ENCODE measurements at regions not wholly inside any gene's neighbourhood (a gene's known extent, or its start where the extent isn't known, plus 50 kb on each side); places are given as distances from the start of the nearest gene placed in this dataset.
"Not testable (repeated sequence)": the region's sequence is repeated elsewhere in the genome, so short reads cannot be mapped to it uniquely, and the experiment has no call there.

GRCh38 chr3:40939030-40939740 is 260.1 kb upstream of the CTNNB1 start:
- no peak for DNase-seq (ENCODE audit: low read depth, low spot score)

GRCh38 chr3:40939741-40940130 is 259.6 kb upstream of the CTNNB1 start:
- no peak for DNase-seq (ENCODE audit: low read depth, low spot score)

GRCh38 chr3:40940651-40941050 is 258.7 kb upstream of the CTNNB1 start:
- DNase-seq (ENCODE audit: low read depth, low spot score): no peak

- not testable (repeated sequence) for DNase-seq (ENCODE audit: low read depth, low spot score)
Measured at GRCh38 chr3:40947022-40947421, 252.3 kb upstream of the CTNNB1 start.

- DNase-seq (ENCODE audit: low read depth, low spot score): not testable (repeated sequence)
Measured at GRCh38 chr3:40949347-40949746, 250.0 kb upstream of the CTNNB1 start.

- DNase-seq (ENCODE audit: low read depth, low spot score): no peak
Measured at GRCh38 chr3:40951636-40952035, 247.7 kb upstream of the CTNNB1 start.

GRCh38 chr3:40961104-40961857 is 238.0 kb upstream of the CTNNB1 start:
- DNase-seq (ENCODE audit: low read depth, low spot score): no peak

GRCh38 chr3:40962721-40963120 is 236.6 kb upstream of the CTNNB1 start:
- no peak for DNase-seq (ENCODE audit: low read depth, low spot score)

- no peak for DNase-seq (ENCODE audit: low read depth, low spot score)
Measured at GRCh38 chr3:40968666-40969065, 230.6 kb upstream of the CTNNB1 start.

GRCh38 chr3:40969341-40969740 is 230.0 kb upstream of the CTNNB1 start:
- DNase-seq (ENCODE audit: low read depth, low spot score): no peak

GRCh38 chr3:40969756-40970466 is 229.4 kb upstream of the CTNNB1 start:
- DNase-seq (ENCODE audit: low read depth, low spot score): no peak

GRCh38 chr3:40971191-40972168 is 227.8 kb upstream of the CTNNB1 start:
- DNase-seq (ENCODE audit: low read depth, low spot score): no peak

- DNase-seq (ENCODE audit: low read depth, low spot score): no peak
Measured at GRCh38 chr3:40972350-40972749, 227.0 kb upstream of the CTNNB1 start.

GRCh38 chr3:40973141-40973540 is 226.2 kb upstream of the CTNNB1 start:
- DNase-seq (ENCODE audit: low read depth, low spot score): no peak

- no peak for DNase-seq (ENCODE audit: low read depth, low spot score)
Measured at GRCh38 chr3:40975711-40976121, 223.6 kb upstream of the CTNNB1 start.

GRCh38 chr3:40976241-40976640 is 223.1 kb upstream of the CTNNB1 start:
- no peak for DNase-seq (ENCODE audit: low read depth, low spot score)

- no peak for DNase-seq (ENCODE audit: low read depth, low spot score)
Measured at GRCh38 chr3:40978442-40978841, 220.9 kb upstream of the CTNNB1 start.

- no peak for DNase-seq (ENCODE audit: low read depth, low spot score)
Measured at GRCh38 chr3:40979962-40980361, 219.3 kb upstream of the CTNNB1 start.

- no peak for DNase-seq (ENCODE audit: low read depth, low spot score)
Measured at GRCh38 chr3:40980467-40980866, 218.8 kb upstream of the CTNNB1 start.

GRCh38 chr3:40985195-40985594 is 214.1 kb upstream of the CTNNB1 start:
- no peak for DNase-seq (ENCODE audit: low read depth, low spot score)

GRCh38 chr3:40988468-40988867 is 210.8 kb upstream of the CTNNB1 start:
- DNase-seq (ENCODE audit: low read depth, low spot score): no peak
